ENCODE measurements at regions not wholly inside any gene's neighbourhood (a gene's known extent, or its start where the extent isn't known, plus 50 kb on each side); places are given as distances from the start of the nearest gene placed in this dataset.

DNA sequence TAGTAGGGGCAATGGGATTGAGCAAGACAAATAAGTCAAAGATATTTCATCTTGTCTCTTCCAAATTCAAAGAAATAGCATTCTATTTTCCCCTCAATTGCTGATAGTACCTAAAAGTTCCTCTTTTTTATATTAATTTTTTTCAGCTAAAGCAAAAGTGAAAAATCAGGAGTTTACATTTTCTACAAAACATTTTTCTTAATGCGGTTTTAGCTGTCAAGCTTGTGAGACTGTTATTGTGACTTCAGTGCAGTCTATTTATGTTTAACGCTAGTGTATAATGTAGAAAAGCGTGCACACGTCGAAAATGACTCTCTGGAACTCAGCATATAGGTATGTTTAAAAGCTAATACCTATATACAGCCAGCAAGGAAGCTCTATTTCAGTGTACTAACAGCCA is 119.8 kb downstream of the BTBD3 start:
- TF ChIP-seq POLR2A (IDR thresholded peaks at IDR 0.05; ENCODE audit: low read length): no peak
- no peak for TF ChIP-seq GATA1 (IDR thresholded peaks at IDR 0.05; ENCODE audit: low read depth, low read length)
